IMR-90 (cell line): ENCODE measurements at regions not wholly inside any gene's neighbourhood (a gene's known extent, or its start where the extent isn't known, plus 50 kb on each side); places are given as distances from the start of the nearest gene placed in this dataset.

Experiments used
- MXI1 ChIP-seq: IDR thresholded peaks from 2 replicates; pipeline ENCODE4 v1.6.1; 2012; ENCODE audit warnings: low read depth, mild to moderate bottlenecking, low read length, moderate library complexity, borderline replicate concordance
- RAD21 ChIP-seq: IDR thresholded peaks from 2 replicates; pipeline ENCODE4 v1.6.1; 2012; ENCODE audit warnings: low read length, improper control_type of control experiment
- RFX5 ChIP-seq: IDR thresholded peaks from 2 replicates; pipeline ENCODE4 v1.8.0; 2012; ENCODE audit warnings: low read depth, mild to moderate bottlenecking, low read length, moderate library complexity
- TF ChIP-seq, protein P1 (sequence below): conservative IDR thresholded peaks from 2 replicates; pipeline ENCODE4 v1.5.1; 2012; ENCODE audit warnings: mild to moderate bottlenecking, low read depth, low read length, improper control_type of control experiment

GRCh38 chr2:120961396-120961795, 225.7 kb downstream of the GLI2 start:
- no peak for TF ChIP-seq RAD21
- no peak for TF ChIP-seq RFX5
- TF ChIP-seq MXI1, result no peak
- TF ChIP-seq, protein P1, sequence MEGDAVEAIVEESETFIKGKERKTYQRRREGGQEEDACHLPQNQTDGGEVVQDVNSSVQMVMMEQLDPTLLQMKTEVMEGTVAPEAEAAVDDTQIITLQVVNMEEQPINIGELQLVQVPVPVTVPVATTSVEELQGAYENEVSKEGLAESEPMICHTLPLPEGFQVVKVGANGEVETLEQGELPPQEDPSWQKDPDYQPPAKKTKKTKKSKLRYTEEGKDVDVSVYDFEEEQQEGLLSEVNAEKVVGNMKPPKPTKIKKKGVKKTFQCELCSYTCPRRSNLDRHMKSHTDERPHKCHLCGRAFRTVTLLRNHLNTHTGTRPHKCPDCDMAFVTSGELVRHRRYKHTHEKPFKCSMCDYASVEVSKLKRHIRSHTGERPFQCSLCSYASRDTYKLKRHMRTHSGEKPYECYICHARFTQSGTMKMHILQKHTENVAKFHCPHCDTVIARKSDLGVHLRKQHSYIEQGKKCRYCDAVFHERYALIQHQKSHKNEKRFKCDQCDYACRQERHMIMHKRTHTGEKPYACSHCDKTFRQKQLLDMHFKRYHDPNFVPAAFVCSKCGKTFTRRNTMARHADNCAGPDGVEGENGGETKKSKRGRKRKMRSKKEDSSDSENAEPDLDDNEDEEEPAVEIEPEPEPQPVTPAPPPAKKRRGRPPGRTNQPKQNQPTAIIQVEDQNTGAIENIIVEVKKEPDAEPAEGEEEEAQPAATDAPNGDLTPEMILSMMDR, result no peak
